ENCODE measurements at regions not wholly inside any gene's neighbourhood (a gene's known extent, or its start where the extent isn't known, plus 50 kb on each side); places are given as distances from the start of the nearest gene placed in this dataset.

DNA sequence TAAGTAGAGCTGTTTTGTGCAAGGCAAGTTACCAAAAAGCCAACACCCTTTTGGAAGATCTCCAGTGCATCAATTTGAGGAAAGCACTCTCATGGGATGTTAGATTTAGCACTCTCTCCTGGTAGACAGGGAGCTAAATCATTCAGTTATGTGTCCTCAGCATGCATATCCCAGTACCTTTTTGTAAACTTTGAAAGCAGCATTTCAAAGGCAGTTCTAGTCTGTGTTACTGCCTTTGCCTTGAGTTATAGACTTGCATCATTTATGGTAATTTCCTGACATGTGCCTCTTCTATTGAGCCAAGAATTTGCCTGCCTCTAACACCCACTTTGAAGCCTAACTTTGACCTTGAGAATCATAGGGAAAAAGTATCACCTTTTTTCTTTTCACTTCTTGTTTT, 120.6 kb downstream of the KIF4B start:
- Histone ChIP-seq H2AFZ (ENCODE audit: low read depth, low read length) (no peak overlapping the region), H3K4me3 (ENCODE audit: insufficient read depth, low read depth, low read length) (no peak overlapping the region)
- peaks cover 9% of the 10 kb centered on the region for H3K27me3 Mint-ChIP-seq (ENCODE audit: low read depth, unreplicated experiment)

DNA sequence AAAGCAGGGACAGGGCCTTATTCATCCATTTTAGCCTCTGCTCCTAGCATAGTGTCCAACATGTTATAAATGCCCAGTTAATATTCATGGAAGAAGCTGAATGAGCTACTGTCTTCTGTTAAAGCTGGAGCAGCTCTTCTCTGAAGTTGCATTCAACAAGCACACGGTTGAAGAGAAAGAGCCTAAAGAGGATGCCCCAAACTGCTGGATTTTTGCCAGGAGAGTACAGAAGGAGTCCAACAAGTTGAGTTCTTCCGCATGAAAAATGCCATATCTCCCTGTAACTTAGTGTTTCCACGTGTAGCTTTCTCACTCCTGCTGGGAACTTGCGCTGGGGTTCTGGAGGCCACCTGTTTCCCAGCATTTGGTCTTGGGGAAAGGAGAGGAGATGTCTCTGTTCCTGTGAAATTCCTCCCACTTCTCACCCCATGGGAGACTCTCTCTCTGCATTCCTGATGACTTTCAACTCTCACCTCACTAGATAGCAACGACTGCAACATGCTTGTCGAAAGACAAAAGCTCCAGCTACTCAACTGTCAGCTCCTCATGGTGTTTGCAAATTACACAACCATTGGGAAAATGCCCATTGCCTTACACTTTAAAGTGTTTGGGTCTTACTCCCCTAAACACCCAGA, 122.8 kb downstream of the KIF4B start:
- Histone ChIP-seq H3K36me3 (ENCODE audit: insufficient read depth, low read length) (no peaks in the 10 kb centered on the region), H2AFZ (ENCODE audit: low read depth, low read length) (no peak overlapping the region), H3K9me3 (ENCODE audit: insufficient read depth, low read depth, low read length) (no peaks in the 10 kb centered on the region), H3K4me2 (ENCODE audit: low read length) (no peak overlapping the region), H3K4me3 (ENCODE audit: insufficient read depth, low read depth, low read length) (no peak overlapping the region), H3K4me1 (ENCODE audit: insufficient read depth, low read length) (no peaks in the 10 kb centered on the region), H3K27me3 (ENCODE audit: insufficient read depth, low read length) (no peaks in the 10 kb centered on the region), H4K20me1 (ENCODE audit: insufficient read depth, low read length) (no peaks in the 10 kb centered on the region), H3K27ac (ENCODE audit: low read depth, low read length) (no peak overlapping the region), H3K9ac (ENCODE audit: low read length) (no peak overlapping the region), H3K79me2 (ENCODE audit: insufficient read depth, low read length) (no peaks in the 10 kb centered on the region)
- peaks cover 9% of the 10 kb centered on the region for H3K27me3 Mint-ChIP-seq (ENCODE audit: low read depth, unreplicated experiment)
- DNase-seq (ENCODE audit: low read depth) (no peak), FAIRE-seq (no peak)
- no peak overlapping the region for H3K27ac Mint-ChIP-seq (ENCODE audit: unreplicated experiment)
- no peaks in the 10 kb centered on the region for H3K4me1 Mint-ChIP-seq (ENCODE audit: low read depth, unreplicated experiment)
- no peak overlapping the region for H3K4me3 Mint-ChIP-seq (ENCODE audit: unreplicated experiment)
- peaks cover 2% of the 10 kb centered on the region for H3K9me3 Mint-ChIP-seq (ENCODE audit: unreplicated experiment)
- TF ChIP-seq, protein P1, sequence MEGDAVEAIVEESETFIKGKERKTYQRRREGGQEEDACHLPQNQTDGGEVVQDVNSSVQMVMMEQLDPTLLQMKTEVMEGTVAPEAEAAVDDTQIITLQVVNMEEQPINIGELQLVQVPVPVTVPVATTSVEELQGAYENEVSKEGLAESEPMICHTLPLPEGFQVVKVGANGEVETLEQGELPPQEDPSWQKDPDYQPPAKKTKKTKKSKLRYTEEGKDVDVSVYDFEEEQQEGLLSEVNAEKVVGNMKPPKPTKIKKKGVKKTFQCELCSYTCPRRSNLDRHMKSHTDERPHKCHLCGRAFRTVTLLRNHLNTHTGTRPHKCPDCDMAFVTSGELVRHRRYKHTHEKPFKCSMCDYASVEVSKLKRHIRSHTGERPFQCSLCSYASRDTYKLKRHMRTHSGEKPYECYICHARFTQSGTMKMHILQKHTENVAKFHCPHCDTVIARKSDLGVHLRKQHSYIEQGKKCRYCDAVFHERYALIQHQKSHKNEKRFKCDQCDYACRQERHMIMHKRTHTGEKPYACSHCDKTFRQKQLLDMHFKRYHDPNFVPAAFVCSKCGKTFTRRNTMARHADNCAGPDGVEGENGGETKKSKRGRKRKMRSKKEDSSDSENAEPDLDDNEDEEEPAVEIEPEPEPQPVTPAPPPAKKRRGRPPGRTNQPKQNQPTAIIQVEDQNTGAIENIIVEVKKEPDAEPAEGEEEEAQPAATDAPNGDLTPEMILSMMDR (IDR thresholded peaks at IDR 0.05; ENCODE audit: insufficient read depth, low read depth, low read length): no peak
- TF ChIP-seq EZH2 (IDR thresholded peaks at IDR 0.05; ENCODE audit: insufficient read depth, low read length): no peak
- no peaks in the 10 kb centered on the region for H3K36me3 Mint-ChIP-seq (ENCODE audit: low read depth, unreplicated experiment)

More for the DNA sequence above, 120.6 kb downstream of the KIF4B start:
- no peaks in the 10 kb centered on the region for H3K4me1 Mint-ChIP-seq (ENCODE audit: low read depth, unreplicated experiment)
- no peaks in the 10 kb centered on the region for H4K20me1 ChIP-seq (ENCODE audit: insufficient read depth, low read length)
- no peaks in the 10 kb centered on the region for H3K4me1 ChIP-seq (ENCODE audit: insufficient read depth, low read length)
- H3K4me2 ChIP-seq (ENCODE audit: low read length): no peak overlapping the region
- H3K4me3 Mint-ChIP-seq (ENCODE audit: unreplicated experiment): no peak overlapping the region
- H3K79me2 ChIP-seq (ENCODE audit: insufficient read depth, low read length): no peaks in the 10 kb centered on the region
- H3K27ac Mint-ChIP-seq (ENCODE audit: unreplicated experiment): no peak overlapping the region
- no peak overlapping the region for H3K27ac ChIP-seq (ENCODE audit: low read depth, low read length)
- no peaks in the 10 kb centered on the region for H3K9me3 ChIP-seq (ENCODE audit: insufficient read depth, low read depth, low read length)
- no peaks in the 10 kb centered on the region for H3K27me3 ChIP-seq (ENCODE audit: insufficient read depth, low read length)
- DNase-seq (ENCODE audit: low read depth) (no peak), FAIRE-seq (no peak)
- no peaks in the 10 kb centered on the region for H3K36me3 ChIP-seq (ENCODE audit: insufficient read depth, low read length)
- no peaks in the 10 kb centered on the region for H3K36me3 Mint-ChIP-seq (ENCODE audit: low read depth, unreplicated experiment)
- peaks cover 2% of the 10 kb centered on the region for H3K9me3 Mint-ChIP-seq (ENCODE audit: unreplicated experiment)
- no peak overlapping the region for H3K9ac ChIP-seq (ENCODE audit: low read length)
- TF ChIP-seq, protein P1 (IDR thresholded peaks at IDR 0.05; ENCODE audit: insufficient read depth, low read depth, low read length): no peak
- no peak for TF ChIP-seq EZH2 (IDR thresholded peaks at IDR 0.05; ENCODE audit: insufficient read depth, low read length)

DNA sequence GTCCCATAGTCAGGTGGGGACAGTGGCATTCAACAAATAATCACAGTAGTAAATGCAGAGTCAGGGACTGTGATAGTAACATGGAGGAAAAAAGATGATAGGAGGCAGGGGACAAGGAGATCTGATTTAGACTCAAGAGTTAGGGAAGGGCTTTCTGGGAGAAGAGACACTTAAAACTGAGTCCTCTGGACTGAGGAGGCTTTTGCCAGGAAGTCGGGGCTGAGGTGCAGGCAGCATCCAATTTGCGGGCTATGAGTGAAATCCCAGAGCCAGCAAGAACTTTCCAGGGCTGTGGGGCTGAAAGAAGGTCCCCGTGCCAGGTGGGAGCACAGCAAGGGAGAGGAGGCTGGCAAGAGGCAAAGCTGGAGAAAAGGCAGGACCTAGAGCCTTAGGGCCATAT, 124.1 kb downstream of the KIF4B start:
- Mint-ChIP-seq H3K36me3 (ENCODE audit: low read depth, unreplicated experiment) (no peaks in the 10 kb centered on the region), H3K27ac (ENCODE audit: unreplicated experiment) (no peak overlapping the region), H3K4me1 (ENCODE audit: low read depth, unreplicated experiment) (no peaks in the 10 kb centered on the region), H3K4me3 (ENCODE audit: unreplicated experiment) (no peak overlapping the region), H3K27me3 (ENCODE audit: low read depth, unreplicated experiment) (peaks cover 7% of the 10 kb centered on the region), H3K9me3 (ENCODE audit: unreplicated experiment) (peaks cover 2% of the 10 kb centered on the region)
- no peak overlapping the region for H3K4me2 ChIP-seq (ENCODE audit: low read length)
- H3K4me3 ChIP-seq (ENCODE audit: insufficient read depth, low read depth, low read length): no peak overlapping the region
- DNase-seq (ENCODE audit: low read depth) (no peak), FAIRE-seq (no peak)
- H3K4me1 ChIP-seq (ENCODE audit: insufficient read depth, low read length): no peaks in the 10 kb centered on the region
- no peak overlapping the region for H3K27ac ChIP-seq (ENCODE audit: low read depth, low read length)
- H3K79me2 ChIP-seq (ENCODE audit: insufficient read depth, low read length): no peaks in the 10 kb centered on the region
- no peak overlapping the region for H2AFZ ChIP-seq (ENCODE audit: low read depth, low read length)
- H3K9me3 ChIP-seq (ENCODE audit: insufficient read depth, low read depth, low read length): no peaks in the 10 kb centered on the region
- no peaks in the 10 kb centered on the region for H3K36me3 ChIP-seq (ENCODE audit: insufficient read depth, low read length)
- no peaks in the 10 kb centered on the region for H4K20me1 ChIP-seq (ENCODE audit: insufficient read depth, low read length)
- H3K9ac ChIP-seq (ENCODE audit: low read length): no peak overlapping the region
- H3K27me3 ChIP-seq (ENCODE audit: insufficient read depth, low read length): no peaks in the 10 kb centered on the region
- no peak for TF ChIP-seq EZH2 (IDR thresholded peaks at IDR 0.05; ENCODE audit: insufficient read depth, low read length)
- TF ChIP-seq, protein P1 (IDR thresholded peaks at IDR 0.05; ENCODE audit: insufficient read depth, low read depth, low read length): no peak

All from astrocyte (in vitro differentiated cells and primary cell).